ENCODE measurements at regions not wholly inside any gene's neighbourhood (a gene's known extent, or its start where the extent isn't known, plus 50 kb on each side); places are given as distances from the start of the nearest gene placed in this dataset.

- WGBS, 2 donors (ENCODE audit: low coverage in 1 of 2): 60 to 77% methylated on average over 2 of the region's 2 CpGs
- Histone ChIP-seq H3K4me3 (no peak overlapping the region), H3K27ac (no peak overlapping the region), H3K36me3 (no peaks in the 10 kb centered on the region), H3K27me3 (no peaks in the 10 kb centered on the region), H3K4me1 (peaks cover 0 to 7% (median 2%) of the 10 kb centered on the region in 4 donors), H3K9me3 (no peaks in the 10 kb centered on the region)
- in situ Hi-C loops (cut with MboI; ENCODE audit: low pct_ligation_motif_present in 1 of 4, low pct_unique_long_range_greater_than_20kb in 1 of 4, low sequenced_read_pairs in 3 of 4) (no loop called here), intact Hi-C loops (cut with DNase I; ENCODE audit: low total_unique reads) (no loop called here)
- DNase-seq: no peak
- no peak for TF ChIP-seq EP300 (IDR thresholded peaks at IDR 0.05; ENCODE audit: low read depth)
- no peak for TF ChIP-seq POLR2A (IDR thresholded peaks at IDR 0.05)
These were observed 370.6 kb downstream of the MFSD1 start for GRCh38 chr3:159172473-159172872.

GRCh38 chr3:159174715-159175692, 373.1 kb downstream of the MFSD1 start:
- in situ Hi-C loops (cut with MboI; ENCODE audit: low pct_ligation_motif_present in 1 of 4, low pct_unique_long_range_greater_than_20kb in 1 of 4, low sequenced_read_pairs in 3 of 4): no loop called here
- intact Hi-C loops (cut with DNase I; ENCODE audit: low total_unique reads): no loop called here

GRCh38 chr3:159178209-159178897, 376.5 kb downstream of the MFSD1 start:
- DNase-seq: no peak
- TF ChIP-seq CTCF (IDR thresholded peaks at IDR 0.05) (no peak), EP300 (IDR thresholded peaks at IDR 0.05; ENCODE audit: low read depth) (no peak), POLR2AphosphoS5 (IDR thresholded peaks at IDR 0.05) (no peak), POLR2A (IDR thresholded peaks at IDR 0.05) (no peak)

More at GRCh38 chr3:159174715-159175692, 373.1 kb downstream of the MFSD1 start:
- H3K27me3 ChIP-seq: no peaks in the 10 kb centered on the region
- no peaks in the 10 kb centered on the region for H3K36me3 ChIP-seq
- no peak overlapping the region for H3K4me3 ChIP-seq
- TF ChIP-seq EP300 (IDR thresholded peaks at IDR 0.05; ENCODE audit: low read depth): no peak
- no peak for TF ChIP-seq POLR2A (IDR thresholded peaks at IDR 0.05)
- TF ChIP-seq POLR2AphosphoS5 (IDR thresholded peaks at IDR 0.05): no peak
- no peak overlapping the region for H3K27ac ChIP-seq
- 64 to 67% methylated on average over 5 to 7 of the region's 7 CpGs for WGBS, 2 donors (ENCODE audit: low coverage in 1 of 2)
- no peak for DNase-seq
- peaks cover 0 to 2% (median 0%) of the 10 kb centered on the region in 4 donors for H3K4me1 ChIP-seq
- no peaks in the 10 kb centered on the region for H3K9me3 ChIP-seq

GRCh38 chr3:159182961-159183360, 381.1 kb downstream of the MFSD1 start:
- Histone ChIP-seq H3K4me1 (no peaks in the 10 kb centered on the region), H3K36me3 (no peaks in the 10 kb centered on the region), H3K4me3 (no peak overlapping the region), H3K27ac (no peak overlapping the region), H3K9me3 (no peaks in the 10 kb centered on the region), H3K27me3 (no peaks in the 10 kb centered on the region)
- in situ Hi-C loops (cut with MboI; ENCODE audit: low pct_ligation_motif_present in 1 of 4, low pct_unique_long_range_greater_than_20kb in 1 of 4, low sequenced_read_pairs in 3 of 4): no loop called here
- intact Hi-C loops (cut with DNase I; ENCODE audit: low total_unique reads): no loop called here
- DNase-seq: no peak
- TF ChIP-seq POLR2A (IDR thresholded peaks at IDR 0.05): no peak
- no peak for TF ChIP-seq POLR2AphosphoS5 (IDR thresholded peaks at IDR 0.05)
- no peak for TF ChIP-seq EP300 (IDR thresholded peaks at IDR 0.05; ENCODE audit: low read depth)
- no peak for TF ChIP-seq CTCF (IDR thresholded peaks at IDR 0.05)

More at GRCh38 chr3:159178209-159178897, 376.5 kb downstream of the MFSD1 start:
- Histone ChIP-seq H3K27me3 (no peaks in the 10 kb centered on the region), H3K9me3 (no peaks in the 10 kb centered on the region), H3K36me3 (no peaks in the 10 kb centered on the region), H3K4me1 (no peaks in the 10 kb centered on the region), H3K27ac (no peak overlapping the region), H3K4me3 (no peak overlapping the region)
- 82% methylated on average over 4 of the region's 4 CpGs for WGBS, 2 donors (ENCODE audit: low coverage in 1 of 2)
- in situ Hi-C loops (cut with MboI; ENCODE audit: low pct_ligation_motif_present in 1 of 4, low pct_unique_long_range_greater_than_20kb in 1 of 4, low sequenced_read_pairs in 3 of 4): no loop called here
- intact Hi-C loops (cut with DNase I; ENCODE audit: low total_unique reads): no loop called here

- Histone ChIP-seq H3K27ac (no peak overlapping the region), H3K9me3 (no peaks in the 10 kb centered on the region), H3K4me1 (no peaks in the 10 kb centered on the region), H3K36me3 (no peaks in the 10 kb centered on the region), H3K4me3 (no peak overlapping the region), H3K27me3 (no peaks in the 10 kb centered on the region)
- DNase-seq: no peak
- in situ Hi-C loops (cut with MboI; ENCODE audit: low pct_ligation_motif_present in 1 of 4, low pct_unique_long_range_greater_than_20kb in 1 of 4, low sequenced_read_pairs in 3 of 4) (no loop called here), intact Hi-C loops (cut with DNase I; ENCODE audit: low total_unique reads) (no loop called here)
- TF ChIP-seq POLR2AphosphoS5 (IDR thresholded peaks at IDR 0.05): no peak
- no peak for TF ChIP-seq CTCF (IDR thresholded peaks at IDR 0.05)
- TF ChIP-seq EP300 (IDR thresholded peaks at IDR 0.05; ENCODE audit: low read depth): no peak
- no peak for TF ChIP-seq POLR2A (IDR thresholded peaks at IDR 0.05)
- 61 to 63% methylated on average over 2 of the region's 2 CpGs for WGBS, 2 donors (ENCODE audit: low coverage in 1 of 2)
These were observed 383.7 kb downstream of the MFSD1 start for GRCh38 chr3:159185443-159186050.
